C1 segment of cervical spinal cord (tissue), 14 donors: ENCODE measurements at regions not wholly inside any gene's neighbourhood (a gene's known extent, or its start where the extent isn't known, plus 50 kb on each side); places are given as distances from the start of the nearest gene placed in this dataset.

Experiments
- DNase-seq, 14 donors: peaks; one replicate each; lab custom pipeline; 2025; lab: John Stamatoyannopoulos, UW

- DNase-seq, result no peak
These were observed 116.0 kb upstream of the FZD8 start for GRCh38 chr10:35758076-35758475.

GRCh38 chr10:35754519-35754918 is 112.4 kb upstream of the FZD8 start:
- no peak for DNase-seq

DNA sequence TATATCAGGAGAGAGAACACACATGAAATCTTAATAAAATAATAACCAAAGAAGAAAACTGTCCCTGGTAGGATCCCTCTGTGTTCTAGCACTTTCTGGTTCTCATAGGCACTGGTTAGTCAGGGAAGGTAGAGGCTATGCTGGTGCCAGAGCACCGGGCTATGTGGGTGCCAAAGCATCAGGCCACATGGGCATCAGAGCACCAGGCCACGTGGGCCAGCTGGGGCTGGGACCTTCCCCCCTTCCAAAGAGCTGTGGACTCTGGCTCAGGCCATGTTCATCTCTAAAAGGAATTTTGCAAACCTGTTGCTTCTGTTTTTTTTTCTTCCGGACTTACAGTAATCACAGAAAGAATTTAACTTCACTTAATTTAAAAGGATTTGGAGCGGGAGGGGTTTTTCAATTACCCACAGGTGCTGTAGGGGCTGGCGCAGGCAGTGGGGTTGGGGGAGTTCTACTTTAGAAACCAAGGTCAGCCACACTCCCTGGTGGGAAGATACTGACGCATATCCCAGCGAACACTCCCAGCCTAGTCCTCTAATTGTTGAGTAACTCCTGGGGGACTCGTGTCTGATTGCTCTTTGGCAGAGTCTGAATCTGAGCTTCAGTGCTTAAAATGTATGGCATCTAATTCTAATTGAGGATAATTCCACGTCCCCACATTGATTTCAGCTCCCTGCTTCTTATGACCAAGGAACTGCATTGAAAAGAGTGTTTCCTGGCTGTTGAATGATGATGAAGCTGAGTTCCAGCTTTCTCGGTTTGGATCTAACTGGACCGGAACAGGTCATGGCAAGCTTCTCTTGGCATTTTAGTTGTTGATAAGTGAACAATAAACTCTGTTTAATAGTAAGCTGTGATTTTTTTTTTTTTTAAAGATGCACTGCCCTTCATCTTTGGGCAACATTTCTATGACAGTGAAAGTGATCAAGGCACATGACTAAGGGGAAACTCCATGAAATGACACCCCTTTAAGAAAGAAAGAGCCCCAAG is 110.7 kb upstream of the FZD8 start:
- DNase-seq, result no peak

DNA sequence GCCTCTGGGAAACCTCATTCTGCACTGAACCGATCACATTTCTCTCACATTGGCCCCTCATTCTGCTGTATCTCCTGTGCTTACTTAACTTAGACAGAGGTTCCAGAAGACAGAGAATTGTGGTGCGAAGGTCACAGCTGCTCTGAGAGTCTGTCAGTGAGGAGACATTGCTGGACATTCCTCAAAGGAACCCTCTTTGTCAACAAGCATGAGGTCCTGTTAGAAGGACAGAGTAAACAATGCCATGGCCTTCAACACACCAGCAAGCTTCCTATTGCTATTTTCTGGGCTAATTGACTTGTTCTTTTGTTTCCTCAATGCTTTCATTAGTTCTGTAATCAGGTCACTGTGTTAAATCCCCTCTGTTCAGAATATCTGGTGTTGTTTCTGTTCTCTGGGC is 109.3 kb upstream of the FZD8 start:
- no peak for DNase-seq

- DNase-seq, result no peak
These were observed 107.1 kb upstream of the FZD8 start for GRCh38 chr10:35749230-35749629.

- DNase-seq, result no peak
These were observed 103.7 kb upstream of the FZD8 start for GRCh38 chr10:35745617-35746403.

DNA sequence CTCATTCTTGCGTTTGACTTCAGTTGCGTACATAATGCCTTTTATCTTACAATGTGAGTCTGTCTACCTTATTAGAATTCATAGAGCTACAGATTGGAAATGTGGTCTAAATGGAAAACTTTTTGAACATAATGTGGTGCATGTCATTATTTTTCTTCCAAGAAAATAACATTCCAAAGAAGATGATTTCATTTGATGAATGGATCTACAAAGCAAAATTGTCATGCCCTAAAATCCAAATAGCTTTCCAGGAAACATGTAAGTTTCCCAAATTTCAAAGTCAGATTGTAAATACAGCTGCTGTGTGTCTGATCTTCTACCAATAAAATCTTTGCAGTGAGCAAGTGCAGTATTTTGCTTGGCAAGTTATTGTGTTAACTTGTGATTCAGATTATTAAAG is 101.8 kb upstream of the FZD8 start:
- DNase-seq, result no peak

- DNase-seq, result no peak
These were observed 101.3 kb upstream of the FZD8 start for GRCh38 chr10:35743351-35743750.

DNA sequence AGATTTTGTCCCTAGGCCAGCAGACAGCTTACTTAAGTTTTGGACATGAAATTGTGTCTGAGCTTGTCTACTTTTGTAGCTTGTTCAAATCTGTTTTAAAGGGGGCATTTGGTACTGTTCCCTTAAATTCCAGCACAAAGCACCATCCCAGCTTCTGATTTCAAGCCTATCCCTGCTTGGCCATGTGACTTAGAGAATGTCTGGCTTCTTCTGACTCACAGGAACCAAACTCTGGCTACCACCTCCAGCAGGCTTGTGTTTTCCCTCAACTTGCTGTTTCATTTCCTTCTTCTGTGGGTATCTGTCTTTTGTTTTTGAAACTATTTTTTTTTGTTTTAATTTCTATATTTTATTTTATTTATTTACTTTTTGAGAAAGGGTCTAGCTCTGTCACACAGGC is 97.9 kb upstream of the FZD8 start:
- DNase-seq, result no peak

GRCh38 chr10:35735412-35735811 is 93.3 kb upstream of the FZD8 start:
- DNase-seq, result no peak

GRCh38 chr10:35731828-35732227 is 89.7 kb upstream of the FZD8 start:
- DNase-seq, result no peak

DNA sequence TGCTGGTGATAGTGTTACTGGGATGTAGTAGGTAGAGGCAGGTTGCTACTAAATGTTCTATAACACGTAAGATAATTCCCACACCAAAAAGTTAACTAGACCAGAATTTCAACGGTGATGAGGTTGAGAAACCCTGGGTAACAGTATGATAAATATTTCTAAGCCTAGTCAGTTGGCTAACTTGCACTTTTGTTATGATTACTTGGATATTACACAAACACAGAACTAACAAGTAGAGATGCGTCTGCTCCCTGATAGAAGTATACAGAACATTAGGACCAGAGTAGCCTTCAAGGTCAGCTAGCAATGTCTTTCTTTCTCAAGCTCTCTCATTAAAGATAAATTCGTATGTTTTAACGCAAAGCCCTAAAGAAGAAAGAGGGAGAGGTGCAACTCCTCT is 86.2 kb upstream of the FZD8 start:
- no peak for DNase-seq

DNA sequence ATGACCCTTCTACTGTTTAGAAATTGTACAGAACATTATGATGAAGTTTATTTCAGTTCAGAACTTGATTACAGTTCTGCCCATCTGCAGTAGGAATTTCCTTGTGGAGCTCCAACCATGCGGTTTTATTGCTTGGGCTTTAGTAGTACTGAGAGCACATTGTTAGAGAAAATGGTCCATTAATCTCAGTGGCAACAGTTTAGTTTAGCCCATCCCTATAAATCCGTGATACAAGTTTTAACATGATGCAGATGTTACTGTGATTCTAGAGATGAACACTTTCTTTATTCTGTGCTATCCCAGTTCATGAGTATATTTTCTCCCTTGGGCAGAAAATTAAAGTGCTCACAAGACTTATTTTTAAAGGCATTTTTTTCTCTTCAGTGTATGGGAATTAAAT is 84.8 kb upstream of the FZD8 start:
- no peak for DNase-seq

DNA sequence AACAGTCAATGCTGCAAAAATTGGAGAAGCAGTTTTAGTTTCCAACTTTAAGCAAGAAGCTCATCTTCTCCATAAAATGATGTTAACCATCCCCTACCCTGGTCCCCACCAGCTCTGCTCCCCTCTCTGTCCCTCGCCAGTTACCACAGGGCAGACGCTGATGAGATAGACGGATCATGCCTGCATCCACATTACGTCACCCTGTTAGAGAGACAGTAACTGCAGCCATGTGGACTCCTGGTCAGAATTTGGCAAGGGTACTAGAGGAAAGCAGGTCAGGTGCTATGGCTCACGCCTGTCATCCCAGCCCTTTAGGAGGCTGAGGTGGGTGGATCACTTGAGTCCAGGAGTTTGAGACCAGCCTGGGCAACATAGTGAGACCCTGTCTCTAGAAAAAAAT is 81.9 kb upstream of the FZD8 start:
- no peak for DNase-seq

- no peak for DNase-seq
These were observed 81.0 kb upstream of the FZD8 start for GRCh38 chr10:35723059-35723458.

GRCh38 chr10:35722636-35723035 is 80.5 kb upstream of the FZD8 start:
- DNase-seq, result no peak

- DNase-seq, result no peak
These were observed 80.1 kb upstream of the FZD8 start for GRCh38 chr10:35722226-35722625.

DNA sequence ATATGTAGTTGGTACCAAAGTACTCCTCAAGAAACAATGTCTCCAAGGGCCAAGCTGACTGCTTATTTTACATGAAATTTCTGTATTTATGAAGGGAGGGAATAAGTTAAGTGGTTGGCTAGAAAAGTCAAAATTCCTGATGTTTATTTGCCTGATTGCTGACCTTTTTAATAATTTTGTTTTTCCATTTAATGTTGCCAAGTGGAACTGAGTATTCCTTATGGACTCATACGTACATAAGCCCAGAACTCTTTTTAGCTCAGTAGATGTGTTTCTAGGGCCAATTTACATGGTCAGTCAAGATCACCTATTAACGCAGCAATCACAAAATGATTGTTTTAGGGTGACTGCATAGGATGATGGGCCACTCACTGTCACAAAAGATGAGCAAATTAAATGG is 78.3 kb upstream of the FZD8 start:
- no peak for DNase-seq

DNA sequence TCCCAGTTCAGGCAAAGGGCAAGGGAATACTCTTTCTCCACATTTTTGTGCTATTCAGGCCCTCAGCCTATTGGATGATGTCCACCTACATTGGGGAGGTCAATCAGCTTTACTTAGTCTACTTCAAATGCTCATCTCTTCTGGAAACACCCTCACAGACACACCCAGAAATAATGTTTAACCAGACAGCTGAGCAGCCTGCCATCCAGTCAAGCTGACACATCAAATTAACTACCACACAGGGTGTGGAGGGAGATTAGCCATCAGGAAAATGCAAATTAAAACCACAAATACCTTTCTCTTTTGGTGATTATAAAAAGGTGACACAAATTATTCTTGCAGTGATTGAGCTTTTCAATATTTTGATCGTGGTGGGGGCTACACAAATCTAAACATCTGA is 74.7 kb upstream of the FZD8 start:
- no peak for DNase-seq

GRCh38 chr10:35712486-35712885 is 70.4 kb upstream of the FZD8 start:
- no peak for DNase-seq

DNA sequence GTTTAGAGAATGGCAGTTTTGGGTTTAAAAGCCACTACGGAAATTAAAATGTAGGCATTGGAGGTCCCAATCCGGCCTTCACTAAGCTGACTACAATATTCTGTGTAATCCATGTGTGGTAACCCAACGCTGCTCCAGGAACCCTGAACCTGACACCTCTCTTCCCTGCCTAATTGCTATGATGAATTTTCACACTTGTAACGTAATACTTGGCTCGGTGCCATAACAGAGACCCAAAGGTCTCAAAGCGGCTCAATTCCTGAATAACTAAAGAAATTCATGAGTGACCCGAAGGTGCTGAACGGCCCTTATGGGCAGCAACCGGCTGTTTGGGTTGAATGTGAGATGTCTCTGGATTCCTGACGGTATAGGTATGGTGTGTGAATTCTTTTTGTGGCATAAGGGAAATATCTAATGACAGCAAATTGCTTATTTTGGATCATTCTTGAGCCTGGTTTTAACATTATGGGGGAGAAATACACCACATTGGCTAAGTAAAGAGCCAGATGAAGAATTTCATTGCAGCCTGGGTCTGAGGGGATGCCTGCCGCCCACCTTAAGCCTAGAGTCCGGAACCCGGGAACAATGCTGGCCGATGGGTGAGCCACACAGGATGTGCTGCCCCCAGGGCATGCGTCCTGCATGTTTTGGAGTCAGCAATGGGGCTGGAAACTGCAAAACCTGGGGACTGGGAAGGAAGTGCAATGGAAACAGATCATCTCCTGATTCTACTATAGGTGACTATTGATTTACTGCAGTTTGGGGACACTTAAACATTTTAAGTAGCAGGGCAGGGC is 69.7 kb upstream of the FZD8 start:
- DNase-seq, result no peak
